DND-41 (cell line): ENCODE measurements at regions not wholly inside any gene's neighbourhood (a gene's known extent, or its start where the extent isn't known, plus 50 kb on each side); places are given as distances from the start of the nearest gene placed in this dataset.
"Not testable (repeated sequence)": the region's sequence is repeated elsewhere in the genome, so short reads cannot be mapped to it uniquely, and the experiment has no call there.

Experiments used
- ATAC-seq: fragments of 200-7000 bp; cut with Tn5 transposase; 3 replicates; pipeline ENCODE4 v1.9.1; 2021; ENCODE audit warnings: low read depth; ENCODE audit not compliant: insufficient read depth
- DNase-seq: peaks from one replicate; pipeline ENCODE4 v3.0.0-alpha.2; 2020
- H2AFZ ChIP-seq: 2 replicates; pipeline ENCODE4 v1.6.0; 2012; ENCODE audit warnings: low read depth, low read length
- H3K27ac ChIP-seq: 2 replicates; pipeline ENCODE4 v1.5.1; 2012; ENCODE audit warnings: low read length, inconsistent platforms
- H3K27me3 ChIP-seq: fragments of 200-600 bp; sonication (generic); 2 replicates; pipeline ENCODE4 v1.6.0; 2012; ENCODE audit warnings: low read length, mild to moderate bottlenecking, inconsistent platforms; ENCODE audit not compliant: insufficient read depth, poor library complexity
- H3K36me3 ChIP-seq: 2 replicates; pipeline ENCODE4 v1.5.1; 2012; ENCODE audit warnings: low read length, inconsistent platforms; ENCODE audit not compliant: insufficient read depth
- H3K4me1 ChIP-seq: 2 replicates; pipeline ENCODE4 v1.5.1; 2012; ENCODE audit warnings: mild to moderate bottlenecking, low read length; ENCODE audit not compliant: insufficient read depth
- H3K4me2 ChIP-seq: 2 replicates; pipeline ENCODE4 v1.6.0; 2012; ENCODE audit warnings: mild to moderate bottlenecking, moderate library complexity, low read length, inconsistent platforms; ENCODE audit not compliant: insufficient read depth
- H3K4me3 ChIP-seq, 2 experiments: fragments of 200-600 bp in 1 of 2; shearing (Covaris generic) in 1 of 2; 2 replicates each; pipeline ENCODE4 v1.5.1; 2012 to 2016; ENCODE audit warnings: inconsistent platforms in 2 of 2, low read length in 2 of 2, mild to moderate bottlenecking in 2 of 2, low read depth in 1 of 2, moderate library complexity in 1 of 2
- H3K79me2 ChIP-seq: 2 replicates; pipeline ENCODE4 v1.6.0; 2012; ENCODE audit warnings: low read length, inconsistent platforms; ENCODE audit not compliant: insufficient read depth
- H3K9ac ChIP-seq: 2 replicates; pipeline ENCODE4 v1.6.0; 2012; ENCODE audit warnings: low read depth, mild to moderate bottlenecking, inconsistent platforms, low read length, moderate library complexity
- H3K9me3 ChIP-seq: 2 replicates; pipeline ENCODE4 v1.5.1; 2012; ENCODE audit warnings: low read length, moderate library complexity, mild to moderate bottlenecking, inconsistent platforms; ENCODE audit not compliant: insufficient read depth, severe bottlenecking
- H4K20me1 ChIP-seq: 2 replicates; pipeline ENCODE4 v1.6.0; 2012; ENCODE audit warnings: low read length; ENCODE audit not compliant: insufficient read depth
- CTCF ChIP-seq: IDR thresholded peaks from 2 replicates; pipeline ENCODE4 v1.5.1; 2012; ENCODE audit warnings: borderline replicate concordance, low read length, moderate library complexity, mild to moderate bottlenecking; ENCODE audit not compliant: poor library complexity, severe bottlenecking; ENCODE audit errors: extremely low read depth
- EZH2 ChIP-seq: IDR thresholded peaks from 3 replicates; pipeline ENCODE4 v1.6.1; 2012; ENCODE audit warnings: borderline replicate concordance, low read depth, mild to moderate bottlenecking, moderate library complexity, low read length, inconsistent platforms; ENCODE audit not compliant: severe bottlenecking

GRCh38 chr3:72510247-72510646 is 338.0 kb downstream of the SHQ1 start:
- no peak overlapping the region for H3K9ac ChIP-seq
- H3K4me2 ChIP-seq, result no peak overlapping the region
- no peak overlapping the region for H3K27ac ChIP-seq
- H2AFZ ChIP-seq, result no peak overlapping the region
- ATAC-seq, result no peak
- DNase-seq, result no peak
- H4K20me1 ChIP-seq, result no peaks in the 10 kb centered on the region; the same call in 1 of the 2 replicates
- H3K4me3 ChIP-seq, result no peak overlapping the region
- no peaks in the 10 kb centered on the region for H3K27me3 ChIP-seq
- TF ChIP-seq CTCF (no peak), EZH2 (no peak)
- H3K79me2 ChIP-seq, result no peaks in the 10 kb centered on the region
- H3K36me3 ChIP-seq, result no peaks in the 10 kb centered on the region
- no peaks in the 10 kb centered on the region for H3K4me1 ChIP-seq
- H3K9me3 ChIP-seq, result no peaks in the 10 kb centered on the region

DNA sequence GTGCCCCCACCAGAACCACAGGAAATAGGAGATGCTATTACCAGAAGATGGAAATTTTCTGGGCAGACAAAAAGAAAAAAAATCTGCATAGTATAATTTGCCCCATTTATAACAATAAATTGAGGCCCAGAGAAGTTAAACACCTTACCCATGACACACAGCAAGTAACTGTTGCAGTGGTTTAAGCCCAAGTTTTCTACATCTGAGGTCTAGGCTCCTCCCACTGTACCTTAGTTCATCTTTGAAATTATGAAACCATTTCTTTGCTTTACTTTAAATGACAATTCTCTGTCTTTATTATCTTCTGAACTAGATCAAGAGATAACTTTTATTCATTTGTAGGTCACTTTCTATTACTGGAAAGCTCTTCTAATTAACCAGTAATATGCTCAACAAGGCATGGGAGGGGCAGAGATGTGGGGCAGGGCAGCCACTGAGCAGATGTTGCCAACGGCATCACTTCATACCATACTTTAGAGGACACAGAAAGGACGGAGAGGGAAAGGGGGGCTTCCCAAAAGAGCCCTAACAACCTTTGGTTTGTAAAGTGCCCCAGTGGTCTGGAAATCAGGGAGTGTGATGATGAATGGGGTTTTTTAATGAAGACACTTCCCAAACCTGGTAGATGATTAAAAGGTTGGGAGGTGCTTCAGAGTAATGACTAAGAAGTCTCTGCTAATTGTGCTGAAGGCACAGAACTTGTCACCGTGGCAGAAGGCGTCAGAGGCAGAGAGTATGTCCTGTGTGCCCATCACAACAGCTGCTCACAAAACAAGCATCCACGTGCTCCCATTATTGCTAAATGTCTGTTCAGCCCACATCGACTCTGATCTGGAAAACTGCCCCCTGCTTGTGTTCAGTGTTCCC is 342.5 kb downstream of the SHQ1 start:
- no peak overlapping the region for H3K27ac ChIP-seq
- no peak overlapping the region for H3K4me2 ChIP-seq
- no peak for DNase-seq
- no peak overlapping the region for H3K4me3 ChIP-seq
- H4K20me1 ChIP-seq, result no peaks in the 10 kb centered on the region; the same call in 1 of the 2 replicates
- H3K27me3 ChIP-seq, result no peaks in the 10 kb centered on the region
- H3K79me2 ChIP-seq, result no peaks in the 10 kb centered on the region
- ATAC-seq, result no peak
- no peak overlapping the region for H3K9ac ChIP-seq
- no peaks in the 10 kb centered on the region for H3K9me3 ChIP-seq
- no peak for TF ChIP-seq CTCF
- no peak for TF ChIP-seq EZH2
- H3K4me1 ChIP-seq, result no peaks in the 10 kb centered on the region
- H3K36me3 ChIP-seq, result no peaks in the 10 kb centered on the region
- H2AFZ ChIP-seq, result no peak overlapping the region

GRCh38 chr3:72497501-72497900 is 350.7 kb downstream of the SHQ1 start:
- not testable (repeated sequence) for H3K4me3 ChIP-seq, H2AFZ ChIP-seq, H3K36me3 ChIP-seq, H3K79me2 ChIP-seq, H4K20me1 ChIP-seq, H3K9me3 ChIP-seq, H3K27ac ChIP-seq, H3K9ac ChIP-seq, H3K27me3 ChIP-seq, ATAC-seq, DNase-seq, H3K4me2 ChIP-seq, H3K4me1 ChIP-seq

DNA sequence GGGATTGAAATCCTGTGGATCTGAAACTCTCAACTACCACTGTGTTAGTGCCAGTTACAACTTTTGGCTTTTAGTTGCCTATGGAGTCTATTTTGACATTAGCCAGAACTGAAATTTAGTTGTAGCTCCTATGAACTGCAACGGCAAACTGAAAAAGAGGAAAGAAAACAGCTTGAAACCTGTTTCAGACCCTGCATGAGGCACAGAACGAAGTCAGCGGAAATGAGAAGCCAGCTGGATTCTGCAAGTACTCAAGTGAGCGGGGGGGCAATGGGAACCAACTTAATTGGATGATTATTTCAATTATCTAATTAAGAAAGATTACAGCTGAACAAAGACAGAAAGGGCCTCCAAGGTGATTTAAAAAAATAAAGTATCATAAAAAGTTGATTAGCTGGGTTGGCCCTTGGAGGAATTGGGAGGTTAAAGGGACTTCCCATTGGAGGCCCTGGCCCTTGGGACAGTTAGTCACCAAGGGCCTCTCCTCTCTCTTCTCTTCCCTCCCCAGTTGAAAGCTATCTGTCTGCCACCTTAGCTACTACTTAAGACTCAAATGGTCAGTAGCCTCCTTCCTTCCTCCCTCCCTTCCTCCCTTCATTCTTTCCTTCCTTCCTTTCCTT is 352.1 kb downstream of the SHQ1 start:
- no peaks in the 10 kb centered on the region for H3K27me3 ChIP-seq
- H4K20me1 ChIP-seq, result no peaks in the 10 kb centered on the region
- H3K79me2 ChIP-seq, result no peaks in the 10 kb centered on the region
- no peaks in the 10 kb centered on the region for H3K4me1 ChIP-seq
- no peak for ATAC-seq
- no peak overlapping the region for H2AFZ ChIP-seq
- H3K4me2 ChIP-seq, result no peak overlapping the region
- H3K4me3 ChIP-seq, result no peak overlapping the region
- no peak for TF ChIP-seq EZH2
- TF ChIP-seq CTCF, result no peak
- no peaks in the 10 kb centered on the region for H3K9me3 ChIP-seq
- DNase-seq, result no peak
- H3K27ac ChIP-seq, result no peak overlapping the region
- no peaks in the 10 kb centered on the region for H3K36me3 ChIP-seq
- no peak overlapping the region for H3K9ac ChIP-seq
